ENCODE measurements at regions not wholly inside any gene's neighbourhood (a gene's known extent, or its start where the extent isn't known, plus 50 kb on each side); places are given as distances from the start of the nearest gene placed in this dataset.

DNA sequence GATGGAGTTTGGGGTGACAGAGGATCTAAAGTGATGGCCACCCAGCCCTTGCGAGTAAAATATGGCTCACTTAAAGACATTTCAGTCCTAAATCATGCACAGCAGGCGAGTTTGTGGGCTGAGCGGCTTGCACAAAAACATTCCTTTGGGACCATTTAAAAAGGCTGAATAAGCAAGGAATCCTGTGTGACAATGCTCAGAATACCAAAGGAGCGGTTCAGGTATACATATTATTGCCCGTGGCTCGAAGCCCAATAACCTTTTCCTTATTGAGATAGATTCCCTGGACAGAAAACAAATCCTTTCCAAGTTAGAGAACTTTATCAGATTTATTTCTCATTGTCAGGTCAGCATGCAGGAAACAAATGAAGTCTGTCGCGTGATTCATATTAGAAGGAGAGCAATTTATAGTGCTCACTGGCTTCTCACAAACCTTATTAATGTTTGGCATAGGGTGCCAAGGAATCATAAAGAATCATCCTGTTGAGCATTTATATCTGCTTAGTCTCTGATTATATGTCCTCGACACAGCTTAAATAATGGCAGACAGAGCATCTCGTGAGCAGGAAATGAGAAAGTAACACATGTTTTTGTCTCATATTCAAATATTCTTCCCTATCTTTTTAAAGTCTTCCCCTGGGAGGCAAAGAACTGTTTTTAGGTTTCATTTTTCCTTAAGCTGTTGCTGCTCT, 121.3 kb downstream of the TRMT11 start:
- ChIA-PET CTCF (no interaction called here), POLR2A (ENCODE audit: low non-redundant PET) (no interaction called here)
- no peak for DNase-seq (ENCODE audit: low spot score)
- H3K27ac ChIP-seq, result no peak overlapping the region
- TF ChIP-seq, protein P1, sequence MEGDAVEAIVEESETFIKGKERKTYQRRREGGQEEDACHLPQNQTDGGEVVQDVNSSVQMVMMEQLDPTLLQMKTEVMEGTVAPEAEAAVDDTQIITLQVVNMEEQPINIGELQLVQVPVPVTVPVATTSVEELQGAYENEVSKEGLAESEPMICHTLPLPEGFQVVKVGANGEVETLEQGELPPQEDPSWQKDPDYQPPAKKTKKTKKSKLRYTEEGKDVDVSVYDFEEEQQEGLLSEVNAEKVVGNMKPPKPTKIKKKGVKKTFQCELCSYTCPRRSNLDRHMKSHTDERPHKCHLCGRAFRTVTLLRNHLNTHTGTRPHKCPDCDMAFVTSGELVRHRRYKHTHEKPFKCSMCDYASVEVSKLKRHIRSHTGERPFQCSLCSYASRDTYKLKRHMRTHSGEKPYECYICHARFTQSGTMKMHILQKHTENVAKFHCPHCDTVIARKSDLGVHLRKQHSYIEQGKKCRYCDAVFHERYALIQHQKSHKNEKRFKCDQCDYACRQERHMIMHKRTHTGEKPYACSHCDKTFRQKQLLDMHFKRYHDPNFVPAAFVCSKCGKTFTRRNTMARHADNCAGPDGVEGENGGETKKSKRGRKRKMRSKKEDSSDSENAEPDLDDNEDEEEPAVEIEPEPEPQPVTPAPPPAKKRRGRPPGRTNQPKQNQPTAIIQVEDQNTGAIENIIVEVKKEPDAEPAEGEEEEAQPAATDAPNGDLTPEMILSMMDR (conservative IDR thresholded peaks at IDR 0.05; ENCODE audit: low read depth), result no peak

DNA sequence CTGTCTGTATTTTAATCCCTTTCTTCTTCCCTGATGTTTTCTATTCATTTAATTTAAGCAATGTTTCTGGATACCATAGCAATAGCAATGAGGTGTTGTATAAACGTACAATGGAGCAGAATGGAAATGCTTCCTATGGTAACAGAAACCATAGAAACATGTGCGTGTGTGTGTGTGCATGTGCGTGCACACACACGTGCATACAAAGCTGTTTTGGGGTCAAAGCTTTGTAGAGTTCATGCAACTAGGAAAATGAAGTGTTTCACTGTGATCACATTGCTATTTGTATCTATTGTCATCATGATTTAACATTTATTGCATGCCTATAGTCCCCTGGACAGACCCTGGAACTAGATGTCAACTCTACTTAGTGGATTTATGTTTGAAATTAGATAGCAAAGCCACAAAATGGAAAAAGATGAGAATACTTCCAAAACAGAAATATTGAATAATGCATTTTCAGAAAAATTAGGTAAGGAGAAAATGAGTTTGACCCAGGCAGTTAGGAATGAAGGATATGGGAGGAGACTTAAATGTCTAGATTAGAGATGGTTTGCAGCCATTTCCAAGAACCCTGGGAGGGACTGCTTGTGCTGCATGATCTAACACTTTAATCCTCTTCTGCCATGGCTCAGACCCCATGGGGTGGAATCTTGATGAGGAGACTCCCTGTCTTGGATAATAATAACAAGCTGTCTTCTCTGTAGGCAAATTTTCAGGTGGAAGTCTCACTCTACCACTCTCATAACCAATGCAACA, 124.4 kb downstream of the TRMT11 start:
- POLR2A ChIA-PET (ENCODE audit: low non-redundant PET), result no interaction called here
- CTCF ChIA-PET, result no interaction called here
- no peak for DNase-seq (ENCODE audit: low spot score)
- TF ChIP-seq, protein P1 (conservative IDR thresholded peaks at IDR 0.05; ENCODE audit: low read depth), result no peak
- no peak overlapping the region for H3K27ac ChIP-seq

DNA sequence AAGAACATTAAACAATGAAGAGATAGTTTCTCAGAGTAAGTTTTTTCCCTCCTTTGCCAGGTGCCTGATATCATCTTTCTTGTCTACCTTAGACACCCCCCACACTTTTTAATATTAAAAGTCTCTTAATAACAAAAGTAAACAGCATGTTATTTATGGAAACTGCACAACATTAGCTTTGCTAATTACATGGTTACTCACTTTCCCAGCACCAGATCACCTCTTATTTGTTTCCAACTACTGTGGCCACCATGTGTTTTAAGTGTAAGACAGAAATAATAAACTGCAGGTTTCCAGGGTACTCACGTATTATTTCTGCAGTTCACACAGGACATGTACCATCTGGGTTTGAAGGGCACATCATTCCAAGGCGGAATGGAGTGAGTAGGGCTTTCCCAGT, 125.0 kb downstream of the TRMT11 start:
- POLR2A ChIA-PET (ENCODE audit: low non-redundant PET), result no interaction called here
- no peak overlapping the region for H3K27ac ChIP-seq
- TF ChIP-seq, protein P1 (conservative IDR thresholded peaks at IDR 0.05; ENCODE audit: low read depth), result no peak
- CTCF ChIA-PET, result no interaction called here
- DNase-seq (ENCODE audit: low spot score), result no peak

DNA sequence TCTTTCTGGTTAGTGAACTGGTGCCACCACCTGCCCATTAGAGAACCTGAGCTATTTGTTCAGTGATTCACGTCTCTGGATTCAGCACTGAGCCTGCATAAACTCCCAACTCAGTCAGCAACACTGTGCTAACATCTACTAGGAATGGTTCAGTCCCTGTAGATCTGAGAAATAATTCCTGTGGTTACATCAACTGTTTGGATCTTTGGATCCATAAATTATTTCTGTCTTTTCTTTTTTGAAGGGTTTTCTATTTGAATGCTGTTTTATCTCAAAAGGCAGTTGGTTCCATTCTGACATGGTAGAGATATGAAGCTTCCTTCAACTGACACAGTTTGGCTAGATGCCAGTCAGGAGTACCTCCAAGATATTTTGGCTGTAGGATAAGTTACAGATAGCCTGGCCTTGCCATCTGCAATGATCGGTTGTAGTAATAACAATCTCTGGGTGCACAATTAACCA, 125.9 kb downstream of the TRMT11 start:
- H3K27ac ChIP-seq, result no peak overlapping the region
- ChIA-PET POLR2A (ENCODE audit: low non-redundant PET) (no interaction called here), CTCF (interaction anchor here (0.6 kb wide), 1 partner anchor 292 kb away, joined by 7 read pairs; no protein-coding TSS in a partner anchor)
- TF ChIP-seq, protein P1 (conservative IDR thresholded peaks at IDR 0.05; ENCODE audit: low read depth), result no peak
- DNase-seq (ENCODE audit: low spot score), result no peak

DNA sequence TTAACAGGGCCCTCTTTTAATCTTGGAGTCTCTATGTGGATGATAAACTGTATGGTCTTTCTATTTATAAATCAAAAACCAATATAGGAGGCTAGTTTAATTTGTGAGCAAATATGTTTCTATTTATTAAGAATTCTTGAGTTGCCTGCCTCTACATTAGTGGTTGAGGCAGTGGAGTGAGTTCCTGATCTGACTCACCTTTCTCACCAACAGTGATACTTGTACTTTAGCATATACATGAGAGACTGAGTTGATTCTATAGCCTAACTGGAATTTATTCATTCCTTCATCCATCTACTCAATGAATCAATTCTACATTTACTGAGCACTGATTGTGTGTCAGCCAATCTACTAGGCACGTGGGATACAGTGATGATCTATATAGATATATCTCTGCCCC, 126.9 kb downstream of the TRMT11 start:
- ChIA-PET CTCF (no interaction called here), POLR2A (ENCODE audit: low non-redundant PET) (no interaction called here)
- no peak for DNase-seq (ENCODE audit: low spot score)
- TF ChIP-seq, protein P1 (conservative IDR thresholded peaks at IDR 0.05; ENCODE audit: low read depth), result no peak
- H3K27ac ChIP-seq, result no peak overlapping the region

DNA sequence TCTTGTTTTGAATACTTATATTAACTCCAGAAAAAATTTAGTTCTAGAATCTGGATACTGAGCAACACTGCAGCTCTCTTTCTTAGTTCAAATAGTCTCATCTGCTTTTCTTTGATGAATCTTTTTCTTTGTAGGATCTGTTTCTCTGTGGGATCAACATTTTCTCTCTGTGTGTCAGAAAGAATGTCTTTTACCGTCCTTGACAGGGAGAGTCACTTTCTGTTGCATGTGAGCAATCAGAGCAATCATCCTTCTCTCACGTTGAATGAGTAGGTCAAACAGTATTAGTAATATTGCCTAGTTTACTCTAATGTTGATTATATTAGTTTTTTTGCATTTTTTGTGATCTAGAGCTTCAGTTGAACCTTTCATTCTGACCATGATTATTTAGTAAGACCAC, 130.9 kb downstream of the TRMT11 start:
- DNase-seq (ENCODE audit: low spot score), result no peak
- ChIA-PET CTCF (no interaction called here), POLR2A (ENCODE audit: low non-redundant PET) (no interaction called here)
- TF ChIP-seq, protein P1 (conservative IDR thresholded peaks at IDR 0.05; ENCODE audit: low read depth), result no peak
- H3K27ac ChIP-seq, result no peak overlapping the region

Measured in RWPE1 (cell line).